ENCODE measurements at regions not wholly inside any gene's neighbourhood (a gene's known extent, or its start where the extent isn't known, plus 50 kb on each side); places are given as distances from the start of the nearest gene placed in this dataset.

GRCh38 chr5:167155387-167156005 is 1135.9 kb upstream of the WWC1 start:
- intact Hi-C loops (cut with DNase I) = no loop called here
- no peak for DNase-seq (ENCODE audit: low spot score)

- DNase-seq (ENCODE audit: low spot score) = no peak
- intact Hi-C loops (cut with DNase I) = no loop called here
Observed at GRCh38 chr5:167156446-167156845, 1135.0 kb upstream of the WWC1 start.

- no peak for DNase-seq (ENCODE audit: low spot score)
- intact Hi-C loops (cut with DNase I) = no loop called here
Observed at GRCh38 chr5:167158588-167158987, 1132.9 kb upstream of the WWC1 start.

GRCh38 chr5:167160388-167160787 is 1131.1 kb upstream of the WWC1 start:
- DNase-seq (ENCODE audit: low spot score) = no peak
- intact Hi-C loops (cut with DNase I) = no loop called here

GRCh38 chr5:167166696-167167095 is 1124.7 kb upstream of the WWC1 start:
- intact Hi-C loops (cut with DNase I) = no loop called here
- DNase-seq (ENCODE audit: low spot score) = no peak

- intact Hi-C loops (cut with DNase I) = no loop called here
- DNase-seq (ENCODE audit: low spot score) = no peak
Observed at GRCh38 chr5:167167191-167167795, 1124.2 kb upstream of the WWC1 start.

GRCh38 chr5:167168971-167169370 is 1122.5 kb upstream of the WWC1 start:
- DNase-seq (ENCODE audit: low spot score) = no peak
- intact Hi-C loops (cut with DNase I) = no loop called here

GRCh38 chr5:167171056-167171455 is 1120.4 kb upstream of the WWC1 start:
- DNase-seq (ENCODE audit: low spot score) = no peak
- intact Hi-C loops (cut with DNase I) = no loop called here

GRCh38 chr5:167177736-167178135 is 1113.7 kb upstream of the WWC1 start:
- no peak for DNase-seq (ENCODE audit: low spot score)
- intact Hi-C loops (cut with DNase I) = no loop called here

GRCh38 chr5:167180906-167181305 is 1110.5 kb upstream of the WWC1 start:
- DNase-seq (ENCODE audit: low spot score) = no peak
- intact Hi-C loops (cut with DNase I) = no loop called here

- no peak for DNase-seq (ENCODE audit: low spot score)
- intact Hi-C loops (cut with DNase I) = no loop called here
Observed at GRCh38 chr5:167205881-167206280, 1085.6 kb upstream of the WWC1 start.

GRCh38 chr5:167207081-167207480 is 1084.4 kb upstream of the WWC1 start:
- DNase-seq (ENCODE audit: low spot score) = no peak

GRCh38 chr5:167208911-167209310 is 1082.5 kb upstream of the WWC1 start:
- intact Hi-C loops (cut with DNase I) = no loop called here
- no peak for DNase-seq (ENCODE audit: low spot score)

More at GRCh38 chr5:167207081-167207480, 1084.4 kb upstream of the WWC1 start:
- intact Hi-C loops (cut with DNase I) = no loop called here

- intact Hi-C loops (cut with DNase I) = no loop called here
- DNase-seq (ENCODE audit: low spot score) = no peak
Observed at GRCh38 chr5:167217097-167217743, 1074.2 kb upstream of the WWC1 start.

- intact Hi-C loops (cut with DNase I) = no loop called here
- DNase-seq (ENCODE audit: low spot score) = no peak
Observed at GRCh38 chr5:167219298-167219697, 1072.1 kb upstream of the WWC1 start.

- DNase-seq (ENCODE audit: low spot score) = no peak
- intact Hi-C loops (cut with DNase I) = no loop called here
Observed at GRCh38 chr5:167226386-167226785, 1065.1 kb upstream of the WWC1 start.

- intact Hi-C loops (cut with DNase I) = no loop called here
- no peak for DNase-seq (ENCODE audit: low spot score)
Observed at GRCh38 chr5:167228134-167228533, 1063.3 kb upstream of the WWC1 start.

- intact Hi-C loops (cut with DNase I) = no loop called here
Observed at GRCh38 chr5:167229751-167230150, 1061.7 kb upstream of the WWC1 start.

GRCh38 chr5:167230414-167230813 is 1061.0 kb upstream of the WWC1 start:
- intact Hi-C loops (cut with DNase I) = no loop called here
- DNase-seq (ENCODE audit: low spot score) = no peak

More at GRCh38 chr5:167229751-167230150, 1061.7 kb upstream of the WWC1 start:
- DNase-seq (ENCODE audit: low spot score) = no peak

- intact Hi-C loops (cut with DNase I) = no loop called here
- DNase-seq (ENCODE audit: low spot score) = no peak
Observed at GRCh38 chr5:167232675-167233311, 1058.7 kb upstream of the WWC1 start.

All from cardiac septum (tissue), 1 donor.